ENCODE measurements at regions not wholly inside any gene's neighbourhood (a gene's known extent, or its start where the extent isn't known, plus 50 kb on each side); places are given as distances from the start of the nearest gene placed in this dataset.

DNA sequence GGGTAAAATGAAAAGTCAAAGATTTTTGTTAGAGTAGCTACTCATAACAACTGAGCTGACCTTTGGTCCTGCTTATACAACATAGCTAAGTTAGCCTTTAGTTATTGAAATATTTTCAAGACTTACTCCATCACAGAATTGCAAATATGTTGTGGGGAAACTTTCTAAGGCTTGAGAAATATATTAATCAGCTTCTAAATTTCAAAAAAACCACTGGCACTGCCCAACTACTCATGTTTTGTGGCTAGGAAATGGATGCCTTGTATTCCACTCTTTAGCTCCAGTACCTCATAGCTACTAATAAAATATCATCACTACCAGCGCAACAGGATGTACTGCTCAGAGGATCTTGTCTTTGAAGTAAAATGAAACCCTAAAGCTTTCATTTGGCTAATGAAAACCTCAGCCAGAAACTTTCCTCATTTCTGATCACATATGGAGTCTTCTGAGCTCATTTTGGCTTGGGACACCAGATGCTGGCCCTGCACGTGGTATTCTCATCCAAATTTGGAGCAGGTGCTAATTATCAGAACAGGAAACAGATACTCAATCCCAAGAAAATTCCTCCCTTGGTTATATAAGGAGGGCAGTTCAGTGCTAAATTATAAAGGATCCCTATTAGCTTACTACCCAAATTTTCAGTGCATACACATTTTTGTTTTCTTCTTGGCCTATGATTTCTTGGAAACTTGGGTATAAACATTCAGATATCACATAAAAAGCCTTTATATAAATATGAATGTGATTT lies 690.7 kb downstream of the ADGRL2 start:
- H3K4me3 ChIP-seq: no peak overlapping the region
- H3K36me3 ChIP-seq: no peaks in the 10 kb centered on the region
- DNase-seq: no peak
- TF ChIP-seq, protein P1, sequence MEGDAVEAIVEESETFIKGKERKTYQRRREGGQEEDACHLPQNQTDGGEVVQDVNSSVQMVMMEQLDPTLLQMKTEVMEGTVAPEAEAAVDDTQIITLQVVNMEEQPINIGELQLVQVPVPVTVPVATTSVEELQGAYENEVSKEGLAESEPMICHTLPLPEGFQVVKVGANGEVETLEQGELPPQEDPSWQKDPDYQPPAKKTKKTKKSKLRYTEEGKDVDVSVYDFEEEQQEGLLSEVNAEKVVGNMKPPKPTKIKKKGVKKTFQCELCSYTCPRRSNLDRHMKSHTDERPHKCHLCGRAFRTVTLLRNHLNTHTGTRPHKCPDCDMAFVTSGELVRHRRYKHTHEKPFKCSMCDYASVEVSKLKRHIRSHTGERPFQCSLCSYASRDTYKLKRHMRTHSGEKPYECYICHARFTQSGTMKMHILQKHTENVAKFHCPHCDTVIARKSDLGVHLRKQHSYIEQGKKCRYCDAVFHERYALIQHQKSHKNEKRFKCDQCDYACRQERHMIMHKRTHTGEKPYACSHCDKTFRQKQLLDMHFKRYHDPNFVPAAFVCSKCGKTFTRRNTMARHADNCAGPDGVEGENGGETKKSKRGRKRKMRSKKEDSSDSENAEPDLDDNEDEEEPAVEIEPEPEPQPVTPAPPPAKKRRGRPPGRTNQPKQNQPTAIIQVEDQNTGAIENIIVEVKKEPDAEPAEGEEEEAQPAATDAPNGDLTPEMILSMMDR (IDR thresholded peaks at IDR 0.05): no peak
- no peak for TF ChIP-seq POLR2A (IDR thresholded peaks at IDR 0.05)
- H3K9me3 ChIP-seq: peaks cover 0 to 7% (median 2%) of the 10 kb centered on the region in 4 donors
- H3K4me1 ChIP-seq: no peaks in the 10 kb centered on the region
- no peaks in the 10 kb centered on the region for H3K27me3 ChIP-seq
- H3K27ac ChIP-seq: no peak overlapping the region

DNA sequence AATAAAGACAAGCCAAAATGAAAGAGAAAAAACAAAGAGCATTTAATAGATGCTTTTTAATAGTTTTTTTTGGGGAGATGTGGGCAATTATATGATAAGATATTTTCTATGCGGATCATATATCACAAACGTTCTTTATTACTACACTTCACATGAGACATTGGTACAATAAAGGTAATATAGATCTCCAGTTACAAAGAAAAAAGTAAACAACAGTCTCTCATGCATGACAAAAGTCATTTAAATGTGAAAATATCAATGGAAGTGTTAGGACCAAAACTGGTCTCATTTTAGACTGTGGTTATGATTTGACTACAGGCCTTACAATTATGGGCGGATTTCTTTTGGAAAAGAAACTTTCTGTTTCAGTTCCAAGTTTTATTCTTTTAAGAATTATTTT lies 687.0 kb downstream of the ADGRL2 start:
- Histone ChIP-seq H3K36me3 (no peaks in the 10 kb centered on the region), H3K27ac (no peak overlapping the region), H3K4me3 (no peak overlapping the region), H3K9me3 (no peaks in the 10 kb centered on the region), H3K4me1 (no peaks in the 10 kb centered on the region), H3K27me3 (no peaks in the 10 kb centered on the region)
- TF ChIP-seq POLR2A (IDR thresholded peaks at IDR 0.05): no peak
- TF ChIP-seq, protein P1 (IDR thresholded peaks at IDR 0.05): no peak
- no peak for DNase-seq

DNA sequence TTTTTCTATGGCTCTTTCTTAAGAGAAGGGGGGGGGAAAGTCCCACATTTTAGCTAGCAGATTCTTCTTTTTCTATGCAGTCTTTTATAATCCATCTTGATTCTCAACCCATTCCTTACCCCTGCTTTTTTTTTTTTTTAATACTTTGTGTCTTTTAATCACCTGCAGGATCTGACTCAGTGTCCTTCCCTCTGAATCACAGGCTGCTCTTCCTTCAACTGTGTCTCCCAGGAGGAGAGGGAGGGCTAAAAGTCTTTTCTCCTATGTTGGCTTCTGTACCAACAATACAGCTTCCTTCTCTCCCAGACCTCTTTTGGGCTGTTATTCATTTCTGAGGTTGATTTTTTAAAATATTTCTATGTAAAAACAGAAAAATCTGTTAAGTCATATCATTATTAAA lies 686.2 kb downstream of the ADGRL2 start:
- Histone ChIP-seq H3K4me3 (no peak overlapping the region), H3K9me3 (no peaks in the 10 kb centered on the region), H3K27me3 (no peaks in the 10 kb centered on the region), H3K4me1 (no peaks in the 10 kb centered on the region), H3K27ac (no peak overlapping the region), H3K36me3 (no peaks in the 10 kb centered on the region)
- TF ChIP-seq, protein P1 (IDR thresholded peaks at IDR 0.05): no peak
- TF ChIP-seq POLR2A (IDR thresholded peaks at IDR 0.05): no peak
- no peak for DNase-seq

DNA sequence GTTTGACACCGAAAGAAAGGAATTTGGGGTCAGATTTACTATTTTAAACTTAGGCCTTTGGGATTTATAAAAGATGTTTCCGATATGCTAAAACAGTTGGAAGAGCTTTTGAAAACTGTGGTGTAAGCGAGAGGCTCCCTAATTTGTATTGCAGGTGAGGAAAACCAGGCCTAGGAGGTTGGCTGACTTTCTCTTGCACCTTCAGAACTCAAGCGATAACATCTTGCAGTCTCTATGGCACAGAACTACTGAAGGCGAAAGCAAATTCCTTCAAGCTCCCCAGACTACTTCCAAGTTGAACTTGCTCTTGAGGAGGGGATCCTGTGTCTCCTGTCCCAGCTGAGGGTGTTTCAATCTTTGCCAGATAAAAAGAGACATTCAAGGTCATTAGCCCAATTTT lies 685.7 kb downstream of the ADGRL2 start:
- Histone ChIP-seq H3K9me3 (no peaks in the 10 kb centered on the region), H3K27ac (no peak overlapping the region), H3K4me3 (no peak overlapping the region), H3K36me3 (no peaks in the 10 kb centered on the region), H3K4me1 (no peaks in the 10 kb centered on the region), H3K27me3 (no peaks in the 10 kb centered on the region)
- TF ChIP-seq, protein P1 (IDR thresholded peaks at IDR 0.05): no peak
- TF ChIP-seq POLR2A (IDR thresholded peaks at IDR 0.05): no peak
- DNase-seq: no peak

DNA sequence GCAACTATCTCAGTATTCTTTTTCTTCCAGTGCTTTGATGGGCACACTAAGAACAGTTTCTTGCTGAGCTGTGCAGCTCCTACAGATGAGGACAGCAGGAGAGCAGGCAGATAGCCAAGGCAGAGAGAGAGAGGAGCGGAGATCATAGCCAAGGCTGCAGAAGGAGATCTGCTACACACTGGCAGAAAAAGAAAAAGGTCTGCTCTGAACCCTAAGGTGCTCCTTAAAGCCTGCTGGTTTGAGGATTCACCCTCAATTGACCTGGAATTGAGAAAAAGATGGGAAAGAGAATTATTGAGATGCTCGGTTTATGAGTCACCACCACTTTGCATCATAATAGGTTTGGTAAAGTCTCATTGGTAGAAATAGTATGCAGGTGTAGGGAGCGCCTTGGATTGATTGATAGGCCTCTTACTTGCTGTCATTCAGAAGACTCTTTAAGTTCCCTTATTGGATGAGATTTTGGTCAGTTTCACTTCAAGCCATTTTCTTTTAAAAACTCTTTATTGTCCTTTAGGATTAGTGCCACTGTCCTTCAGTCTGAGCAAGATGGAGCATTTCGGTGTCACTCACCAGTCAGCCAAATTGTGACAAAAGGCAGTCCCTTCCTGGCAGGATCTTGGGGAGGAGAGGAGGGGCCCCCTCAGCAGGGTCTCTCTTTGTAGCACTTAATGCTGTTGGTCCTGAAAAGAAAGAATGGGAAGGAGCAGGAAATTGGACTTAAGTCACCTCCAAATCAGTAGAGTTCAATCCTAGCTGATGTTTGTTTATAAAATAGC lies 685.0 kb downstream of the ADGRL2 start:
- H3K27me3 ChIP-seq: no peaks in the 10 kb centered on the region
- DNase-seq: no peak
- no peaks in the 10 kb centered on the region for H3K36me3 ChIP-seq
- TF ChIP-seq, protein P1 (IDR thresholded peaks at IDR 0.05): no peak
- no peak for TF ChIP-seq POLR2A (IDR thresholded peaks at IDR 0.05)
- H3K27ac ChIP-seq: no peak overlapping the region
- no peaks in the 10 kb centered on the region for H3K9me3 ChIP-seq
- H3K4me1 ChIP-seq: no peaks in the 10 kb centered on the region
- no peak overlapping the region for H3K4me3 ChIP-seq

All from Peyer's patch (tissue), 4 donors.